PC-9 (cell line): ENCODE measurements at regions not wholly inside any gene's neighbourhood (a gene's known extent, or its start where the extent isn't known, plus 50 kb on each side); places are given as distances from the start of the nearest gene placed in this dataset.

Experiments used
- CTCF ChIP-seq: fragments of 200-600 bp; sonication (generic); conservative IDR thresholded peaks from 2 replicates; pipeline ENCODE4 v1.6.1; 2017; ENCODE audit warnings: mixed run types, antibody characterized with exemption, mild to moderate bottlenecking, moderate library complexity
- EZH2 ChIP-seq: fragments of 200-600 bp; sonication (generic); IDR thresholded peaks from 2 replicates; pipeline ENCODE4 v1.8.0; 2017; ENCODE audit warnings: antibody characterized with exemption, low read depth

- TF ChIP-seq EZH2 (no peak), CTCF (no peak)
Observed at GRCh38 chr6:16019462-16019861, 109.4 kb upstream of the MYLIP start.
